Suprapubic skin (tissue), 4 donors: ENCODE measurements at regions not wholly inside any gene's neighbourhood (a gene's known extent, or its start where the extent isn't known, plus 50 kb on each side); places are given as distances from the start of the nearest gene placed in this dataset.

Source experiments
- CTCF ChIP-seq, 2 donors: fragments of 200-600 bp in 1 of 2; fragments of 450-650 bp in 1 of 2; sonication (generic) in 1 of 2; IDR thresholded peaks; one replicate each; pipeline ENCODE4 v1.5.1; 2016 to 2019; ENCODE audit warnings: antibody characterized with exemption in 2 of 2, mild to moderate bottlenecking in 1 of 2, moderate library complexity in 1 of 2
- POLR2A ChIP-seq, 2 donors: fragments of 450-650 bp; IDR thresholded peaks; one replicate each; pipeline ENCODE4 v1.6.1; 2017; ENCODE audit warnings: antibody characterized with exemption in 2 of 2, mild to moderate bottlenecking in 2 of 2, moderate library complexity in 2 of 2
- POLR2AphosphoS5 ChIP-seq, 3 donors: sonication (generic); formaldehyde crosslinking; IDR thresholded peaks; one replicate each; pipeline ENCODE4 v1.6.1; 2017; ENCODE audit warnings: antibody characterized with exemption in 3 of 3

GRCh38 chr13:22009500-22009899, 338.6 kb downstream of the FGF9 start:
- TF ChIP-seq POLR2A (IDR thresholded peaks at IDR 0.05) (no peak), CTCF (IDR thresholded peaks at IDR 0.05) (no peak), POLR2AphosphoS5 (IDR thresholded peaks at IDR 0.05) (no peak)
